IPS DF 6.9 (cell line): ENCODE measurements at regions not wholly inside any gene's neighbourhood (a gene's known extent, or its start where the extent isn't known, plus 50 kb on each side); places are given as distances from the start of the nearest gene placed in this dataset.

Experiments
- DNase-seq: peaks from one replicate; pipeline ENCODE4 v3.0.0-alpha.2; 2013; ENCODE audit warnings: low read depth, low spot score
- H3K27ac ChIP-seq: one replicate; pipeline ENCODE4 v1.5.1; 2013; ENCODE audit warnings: low read length, control low read depth
- H3K27me3 ChIP-seq: 2 replicates; pipeline ENCODE4 v1.6.1; 2013; ENCODE audit warnings: mild to moderate bottlenecking, low read length; ENCODE audit not compliant: control insufficient read depth, insufficient read depth
- H3K36me3 ChIP-seq: 2 replicates; pipeline ENCODE4 v1.6.1; 2013; ENCODE audit warnings: low read length; ENCODE audit not compliant: control insufficient read depth, insufficient read depth
- H3K4me1 ChIP-seq: 2 replicates; pipeline ENCODE4 v1.6.1; 2013; ENCODE audit warnings: low read length; ENCODE audit not compliant: control insufficient read depth, insufficient read depth
- H3K4me3 ChIP-seq: 2 replicates; pipeline ENCODE4 v1.5.1; 2013; ENCODE audit warnings: mild to moderate bottlenecking, low read length
- H3K9me3 ChIP-seq: 2 replicates; pipeline ENCODE4 v1.6.1; 2013; ENCODE audit warnings: low read length, inconsistent platforms; ENCODE audit not compliant: control insufficient read depth, insufficient read depth
- WGBS: extraction: QIAGEN DNeasy Blood & Tissue Kit; methylation state at CpG from one replicate; pipeline ENCODE4 v1.1.7; 2013; ENCODE audit warnings: mixed read lengths, missing lambda C conversion rate; ENCODE audit not compliant: insufficient read length, insufficient coverage; 5-methylcytosine and 5-hydroxymethylcytosine counted together

GRCh38 chr15:69897471-69898237 lies 200.1 kb downstream of the TLE3 start:
- no peaks in the 10 kb centered on the region for H3K36me3 ChIP-seq
- no peaks in the 10 kb centered on the region for H3K9me3 ChIP-seq
- H3K27ac ChIP-seq: no peak overlapping the region
- no peak for DNase-seq
- H3K4me1 ChIP-seq: no peaks in the 10 kb centered on the region
- H3K4me3 ChIP-seq: no peak overlapping the region
- WGBS: no CpG with 5 or more reads among the region's 9 CpGs
- H3K27me3 ChIP-seq: no peaks in the 10 kb centered on the region

GRCh38 chr15:69898243-69898642 lies 199.5 kb downstream of the TLE3 start:
- Histone ChIP-seq H3K4me3 (no peak overlapping the region), H3K27ac (no peak overlapping the region), H3K9me3 (no peaks in the 10 kb centered on the region), H3K36me3 (no peaks in the 10 kb centered on the region), H3K4me1 (no peaks in the 10 kb centered on the region), H3K27me3 (no peaks in the 10 kb centered on the region)
- no peak for DNase-seq
- WGBS: no CpG with 5 or more reads among the region's 2 CpGs

- WGBS: no CpG with 5 or more reads among the region's 7 CpGs
- Histone ChIP-seq H3K4me1 (no peaks in the 10 kb centered on the region), H3K27me3 (no peaks in the 10 kb centered on the region), H3K9me3 (no peaks in the 10 kb centered on the region), H3K36me3 (no peaks in the 10 kb centered on the region), H3K27ac (no peak overlapping the region), H3K4me3 (no peak overlapping the region)
- no peak for DNase-seq
These were observed 195.2 kb downstream of the TLE3 start for GRCh38 chr15:69902414-69903062.

- DNase-seq: no peak
- no CpG with 5 or more reads among the region's 11 CpGs for WGBS
- H3K27me3 ChIP-seq: no peaks in the 10 kb centered on the region
- H3K27ac ChIP-seq: no peak overlapping the region
- no peak overlapping the region for H3K4me3 ChIP-seq
- no peaks in the 10 kb centered on the region for H3K36me3 ChIP-seq
- no peaks in the 10 kb centered on the region for H3K4me1 ChIP-seq
- H3K9me3 ChIP-seq: no peaks in the 10 kb centered on the region
These were observed 193.9 kb downstream of the TLE3 start for GRCh38 chr15:69903470-69904469.

- H3K4me3 ChIP-seq: no peak overlapping the region
- no peaks in the 10 kb centered on the region for H3K36me3 ChIP-seq
- H3K27ac ChIP-seq: no peak overlapping the region
- DNase-seq: no peak
- no peaks in the 10 kb centered on the region for H3K27me3 ChIP-seq
- no peaks in the 10 kb centered on the region for H3K9me3 ChIP-seq
- no CpG with 5 or more reads among the region's 11 CpGs for WGBS
- peaks cover 3% of the 10 kb centered on the region; the same call in 1 of the 2 replicates for H3K4me1 ChIP-seq
These were observed 191.2 kb downstream of the TLE3 start for GRCh38 chr15:69906256-69907185.

GRCh38 chr15:69908060-69908459 lies 189.7 kb downstream of the TLE3 start:
- Histone ChIP-seq H3K9me3 (no peaks in the 10 kb centered on the region), H3K27ac (no peak overlapping the region), H3K36me3 (no peaks in the 10 kb centered on the region), H3K4me3 (no peak overlapping the region), H3K4me1 (peaks cover 3% of the 10 kb centered on the region; the same call in 1 of the 2 replicates), H3K27me3 (no peaks in the 10 kb centered on the region)
- no CpG with 5 or more reads among the region's 1 CpG for WGBS
- no peak for DNase-seq

- H3K4me3 ChIP-seq: no peak overlapping the region
- peaks cover 3% of the 10 kb centered on the region; the same call in 1 of the 2 replicates for H3K4me1 ChIP-seq
- no peaks in the 10 kb centered on the region for H3K9me3 ChIP-seq
- H3K27ac ChIP-seq: no peak overlapping the region
- no peaks in the 10 kb centered on the region for H3K27me3 ChIP-seq
- no CpG with 5 or more reads among the region's 15 CpGs for WGBS
- no peaks in the 10 kb centered on the region for H3K36me3 ChIP-seq
- no peak for DNase-seq
These were observed 188.9 kb downstream of the TLE3 start for GRCh38 chr15:69908590-69909420.

GRCh38 chr15:69909719-69910444 lies 187.8 kb downstream of the TLE3 start:
- DNase-seq: no peak
- no peak overlapping the region for H3K4me3 ChIP-seq
- H3K4me1 ChIP-seq: peaks cover 3% of the 10 kb centered on the region; the same call in 1 of the 2 replicates
- no peaks in the 10 kb centered on the region for H3K36me3 ChIP-seq
- H3K9me3 ChIP-seq: no peaks in the 10 kb centered on the region
- no peaks in the 10 kb centered on the region for H3K27me3 ChIP-seq
- no peak overlapping the region for H3K27ac ChIP-seq
- no CpG with 5 or more reads among the region's 7 CpGs for WGBS
